ENCODE measurements at regions not wholly inside any gene's neighbourhood (a gene's known extent, or its start where the extent isn't known, plus 50 kb on each side); places are given as distances from the start of the nearest gene placed in this dataset.
"Not testable (repeated sequence)": the region's sequence is repeated elsewhere in the genome, so short reads cannot be mapped to it uniquely, and the experiment has no call there.

GRCh38 chr2:873027-873426 is 77.6 kb upstream of the SNTG2 start:
- no peaks in the 10 kb centered on the region for H3K27me3 Mint-ChIP-seq (ENCODE audit: low read depth)
- no peak overlapping the region for H3K27ac Mint-ChIP-seq
- intact Hi-C loops (cut with micrococcal nuclease), result no loop called here
- no peak overlapping the region for H3K4me3 Mint-ChIP-seq (ENCODE audit: low read depth)
- no peaks in the 10 kb centered on the region for H3K4me1 Mint-ChIP-seq (ENCODE audit: low read depth)
- no peaks in the 10 kb centered on the region for H3K9me3 Mint-ChIP-seq
- DNase-seq (ENCODE audit: low spot score), result no peak
- no peaks in the 10 kb centered on the region for H3K36me3 Mint-ChIP-seq (ENCODE audit: low read depth)

- Mint-ChIP-seq H3K9me3 (no peaks in the 10 kb centered on the region), H3K4me1 (ENCODE audit: low read depth) (no peaks in the 10 kb centered on the region), H3K27me3 (ENCODE audit: low read depth) (no peaks in the 10 kb centered on the region), H3K36me3 (ENCODE audit: low read depth) (no peaks in the 10 kb centered on the region), H3K27ac (no peak overlapping the region), H3K4me3 (ENCODE audit: low read depth) (no peak overlapping the region)
- intact Hi-C loops (cut with micrococcal nuclease), result no loop called here
- no peak for DNase-seq (ENCODE audit: low spot score)
These were observed 78.5 kb upstream of the SNTG2 start for GRCh38 chr2:871926-872680.

DNA sequence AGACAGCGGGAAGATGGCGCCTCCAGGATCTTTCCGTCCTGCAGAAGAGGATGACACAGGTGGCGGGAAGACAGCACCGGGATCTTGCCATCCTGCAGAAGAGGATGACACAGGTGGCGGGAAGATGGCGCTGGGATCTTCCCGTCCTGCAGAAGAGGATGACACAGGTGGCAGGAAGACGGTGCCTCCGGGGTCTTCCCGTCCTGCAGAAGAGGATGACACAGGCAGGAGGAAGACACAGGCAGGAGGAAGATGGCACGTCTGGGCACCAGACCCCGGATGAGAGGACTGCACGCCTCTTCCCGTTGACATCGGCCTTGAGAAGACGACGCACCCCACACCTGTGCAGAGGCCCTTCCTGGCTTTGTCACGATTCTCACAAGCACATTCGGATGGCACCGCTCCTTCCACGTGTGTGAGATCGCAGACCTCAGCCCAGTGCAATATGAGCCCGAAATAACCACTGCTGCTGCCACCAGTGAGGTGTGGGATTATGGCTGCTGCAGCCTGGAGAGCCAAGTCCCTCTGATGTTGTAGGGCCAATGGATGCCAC is 79.4 kb upstream of the SNTG2 start:
- Mint-ChIP-seq H3K36me3 (ENCODE audit: low read depth) (no peaks in the 10 kb centered on the region), H3K27me3 (ENCODE audit: low read depth) (no peaks in the 10 kb centered on the region), H3K4me3 (ENCODE audit: low read depth) (no peak overlapping the region), H3K4me1 (ENCODE audit: low read depth) (no peaks in the 10 kb centered on the region), H3K27ac (no peak overlapping the region), H3K9me3 (no peaks in the 10 kb centered on the region)
- no peak for DNase-seq (ENCODE audit: low spot score)
- intact Hi-C loops (cut with micrococcal nuclease), result no loop called here

DNA sequence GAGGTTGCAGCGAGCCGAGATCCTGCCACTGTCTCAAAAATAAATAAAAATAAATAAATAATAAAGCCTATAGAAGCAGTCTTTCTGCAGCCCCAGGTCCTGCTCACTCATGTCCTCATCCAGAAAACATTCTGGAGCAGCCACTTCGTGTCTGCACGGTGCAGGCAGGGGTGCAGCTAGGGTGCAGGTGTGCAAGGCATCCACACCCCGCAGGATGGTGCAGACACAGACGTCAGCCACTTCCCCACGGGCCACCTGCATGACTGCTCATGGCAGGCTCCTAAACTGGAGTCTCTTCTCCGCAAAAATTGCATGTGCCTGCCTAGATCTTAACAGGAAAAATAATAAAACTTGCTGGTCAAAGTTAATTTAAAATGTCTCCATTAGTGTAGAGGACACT is 80.2 kb upstream of the SNTG2 start:
- Mint-ChIP-seq H3K4me1 (ENCODE audit: low read depth) (no peaks in the 10 kb centered on the region), H3K27me3 (ENCODE audit: low read depth) (no peaks in the 10 kb centered on the region), H3K27ac (no peak overlapping the region), H3K4me3 (ENCODE audit: low read depth) (no peak overlapping the region), H3K36me3 (ENCODE audit: low read depth) (no peaks in the 10 kb centered on the region), H3K9me3 (no peaks in the 10 kb centered on the region)
- DNase-seq (ENCODE audit: low spot score), result no peak
- intact Hi-C loops (cut with micrococcal nuclease), result no loop called here

DNA sequence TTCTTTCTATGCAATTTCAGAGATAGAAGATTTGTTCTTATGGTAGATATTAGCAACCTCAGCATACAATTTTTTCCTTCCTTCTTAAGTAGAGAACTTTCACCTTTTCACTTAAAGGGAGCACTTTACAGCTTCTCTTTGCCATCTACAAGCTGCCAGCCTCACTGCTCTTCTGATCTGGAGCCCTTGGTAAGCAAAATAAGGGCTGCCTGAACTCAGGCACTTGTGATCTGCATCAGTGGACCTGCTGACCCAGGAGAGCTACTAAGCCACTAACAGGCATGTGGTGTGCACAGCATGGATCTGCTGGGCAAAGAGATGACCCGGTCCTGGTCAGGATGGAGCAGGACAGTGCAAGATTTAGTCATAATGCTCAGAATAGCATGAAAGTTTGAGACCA is 80.8 kb upstream of the SNTG2 start:
- Mint-ChIP-seq H3K36me3 (ENCODE audit: low read depth) (no peaks in the 10 kb centered on the region), H3K9me3 (no peaks in the 10 kb centered on the region), H3K27me3 (ENCODE audit: low read depth) (no peaks in the 10 kb centered on the region), H3K4me3 (ENCODE audit: low read depth) (no peak overlapping the region), H3K27ac (no peak overlapping the region), H3K4me1 (ENCODE audit: low read depth) (no peaks in the 10 kb centered on the region)
- intact Hi-C loops (cut with micrococcal nuclease), result no loop called here
- DNase-seq (ENCODE audit: low spot score), result no peak

DNA sequence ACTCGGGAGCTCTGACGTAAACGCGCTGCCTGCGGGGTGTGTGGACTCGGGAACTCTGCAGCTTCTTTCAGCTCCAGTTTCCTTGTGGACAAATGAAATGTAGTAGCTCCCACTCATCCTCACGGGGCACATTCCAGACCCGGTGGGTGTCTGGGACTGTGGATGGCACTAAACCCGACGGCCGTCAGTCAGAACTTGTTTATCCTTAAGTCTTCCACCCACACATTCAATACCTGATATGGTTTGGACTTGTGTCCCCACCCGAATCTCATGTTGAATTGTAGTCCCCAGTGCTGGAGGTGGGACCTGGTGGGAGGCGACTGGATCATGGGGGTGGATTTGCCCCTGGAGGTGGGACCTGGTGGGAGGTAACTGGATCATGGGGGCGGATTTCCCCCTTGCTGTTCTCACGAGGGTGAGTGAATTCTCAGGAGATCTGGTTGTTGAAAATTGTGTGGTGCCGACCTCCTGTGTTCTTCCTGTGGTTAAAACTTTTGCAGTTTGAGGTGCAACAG is 81.2 kb upstream of the SNTG2 start:
- intact Hi-C loops (cut with micrococcal nuclease), result no loop called here
- Mint-ChIP-seq H3K27me3 (ENCODE audit: low read depth) (no peaks in the 10 kb centered on the region), H3K4me1 (ENCODE audit: low read depth) (no peaks in the 10 kb centered on the region), H3K4me3 (ENCODE audit: low read depth) (no peak overlapping the region), H3K36me3 (ENCODE audit: low read depth) (no peaks in the 10 kb centered on the region), H3K9me3 (no peaks in the 10 kb centered on the region), H3K27ac (no peak overlapping the region)
- DNase-seq (ENCODE audit: low spot score), result no peak

DNA sequence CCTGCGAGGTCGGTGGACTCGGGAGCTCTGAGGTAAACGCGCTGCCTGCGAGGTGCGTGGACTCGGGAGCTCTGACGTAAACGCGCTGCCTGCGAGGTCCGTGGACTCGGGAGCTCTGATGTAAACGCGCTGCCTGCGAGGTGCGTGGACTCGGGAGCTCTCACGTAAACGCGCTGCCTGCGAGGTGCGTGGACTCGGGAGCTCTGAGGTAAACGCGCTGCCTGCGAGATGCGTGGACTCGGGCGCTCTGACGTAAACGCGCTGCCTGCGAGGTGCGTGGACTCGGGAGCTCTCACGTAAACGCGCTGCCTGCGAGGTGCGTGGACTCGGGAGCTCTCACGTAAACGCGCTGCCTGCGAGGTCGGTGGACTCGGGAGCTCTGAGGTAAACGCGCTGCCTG is 81.8 kb upstream of the SNTG2 start:
- H3K9me3 Mint-ChIP-seq; DNase-seq (ENCODE audit: low spot score); H3K36me3 Mint-ChIP-seq (ENCODE audit: low read depth); H3K4me1 Mint-ChIP-seq (ENCODE audit: low read depth); H3K4me3 Mint-ChIP-seq (ENCODE audit: low read depth); H3K27ac Mint-ChIP-seq; intact Hi-C loops (cut with micrococcal nuclease); H3K27me3 Mint-ChIP-seq (ENCODE audit: low read depth): not testable (repeated sequence)

- Mint-ChIP-seq H3K36me3 (ENCODE audit: low read depth) (no peaks in the 10 kb centered on the region), H3K27me3 (ENCODE audit: low read depth) (no peaks in the 10 kb centered on the region), H3K4me1 (ENCODE audit: low read depth) (no peaks in the 10 kb centered on the region), H3K4me3 (ENCODE audit: low read depth) (no peak overlapping the region), H3K27ac (no peak overlapping the region), H3K9me3 (no peaks in the 10 kb centered on the region)
- intact Hi-C loops (cut with micrococcal nuclease), result no loop called here
- DNase-seq (ENCODE audit: low spot score), result no peak
These were observed 83.4 kb upstream of the SNTG2 start for GRCh38 chr2:867296-867695.

DNA sequence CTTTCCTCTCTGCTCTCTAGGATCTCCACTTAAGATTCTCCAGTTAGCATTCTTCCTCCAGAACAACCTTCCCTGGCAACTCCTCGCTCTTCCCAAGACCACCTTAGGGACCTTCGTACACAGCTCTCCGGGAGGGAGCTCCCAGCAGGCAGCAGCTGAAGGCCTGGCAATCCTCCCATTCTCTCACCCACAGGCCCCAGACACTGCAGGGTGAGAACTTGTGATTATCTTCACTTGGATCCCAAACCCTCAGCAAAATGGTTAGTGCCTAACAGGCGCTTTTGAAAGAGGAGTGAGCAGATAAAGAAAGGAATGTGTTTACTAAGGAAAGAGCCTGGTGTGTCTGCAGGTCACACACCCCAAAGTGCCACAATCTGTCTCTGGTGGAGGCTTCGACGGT is 83.8 kb upstream of the SNTG2 start:
- H3K4me3 Mint-ChIP-seq (ENCODE audit: low read depth), result no peak overlapping the region
- DNase-seq (ENCODE audit: low spot score), result no peak
- H3K27me3 Mint-ChIP-seq (ENCODE audit: low read depth), result no peaks in the 10 kb centered on the region
- no peaks in the 10 kb centered on the region for H3K9me3 Mint-ChIP-seq
- no peaks in the 10 kb centered on the region for H3K4me1 Mint-ChIP-seq (ENCODE audit: low read depth)
- intact Hi-C loops (cut with micrococcal nuclease), result no loop called here
- no peak overlapping the region for H3K27ac Mint-ChIP-seq
- no peaks in the 10 kb centered on the region for H3K36me3 Mint-ChIP-seq (ENCODE audit: low read depth)

GRCh38 chr2:866009-866680 is 84.5 kb upstream of the SNTG2 start:
- intact Hi-C loops (cut with micrococcal nuclease), result no loop called here
- no peaks in the 10 kb centered on the region for H3K27me3 Mint-ChIP-seq (ENCODE audit: low read depth)

GRCh38 chr2:864501-865106 is 86.0 kb upstream of the SNTG2 start:
- H3K4me1 Mint-ChIP-seq (ENCODE audit: low read depth), result no peaks in the 10 kb centered on the region
- no peaks in the 10 kb centered on the region for H3K36me3 Mint-ChIP-seq (ENCODE audit: low read depth)
- no peaks in the 10 kb centered on the region for H3K27me3 Mint-ChIP-seq (ENCODE audit: low read depth)
- intact Hi-C loops (cut with micrococcal nuclease), result no loop called here
- H3K9me3 Mint-ChIP-seq, result no peaks in the 10 kb centered on the region
- no peak overlapping the region for H3K27ac Mint-ChIP-seq
- no peak overlapping the region for H3K4me3 Mint-ChIP-seq (ENCODE audit: low read depth)
- DNase-seq (ENCODE audit: low spot score), result no peak

More at GRCh38 chr2:866009-866680, 84.5 kb upstream of the SNTG2 start:
- Mint-ChIP-seq H3K27ac (no peak overlapping the region), H3K9me3 (no peaks in the 10 kb centered on the region), H3K4me3 (ENCODE audit: low read depth) (no peak overlapping the region), H3K36me3 (ENCODE audit: low read depth) (no peaks in the 10 kb centered on the region), H3K4me1 (ENCODE audit: low read depth) (no peaks in the 10 kb centered on the region)
- no peak for DNase-seq (ENCODE audit: low spot score)

- no peaks in the 10 kb centered on the region for H3K9me3 Mint-ChIP-seq
- H3K27me3 Mint-ChIP-seq (ENCODE audit: low read depth), result no peaks in the 10 kb centered on the region
These were observed 86.8 kb upstream of the SNTG2 start for GRCh38 chr2:863732-864450.

More at GRCh38 chr2:863732-864450, 86.8 kb upstream of the SNTG2 start:
- intact Hi-C loops (cut with micrococcal nuclease), result no loop called here
- H3K4me3 Mint-ChIP-seq (ENCODE audit: low read depth), result no peak overlapping the region
- no peaks in the 10 kb centered on the region for H3K36me3 Mint-ChIP-seq (ENCODE audit: low read depth)
- no peak overlapping the region for H3K27ac Mint-ChIP-seq
- no peaks in the 10 kb centered on the region for H3K4me1 Mint-ChIP-seq (ENCODE audit: low read depth)
- DNase-seq (ENCODE audit: low spot score), result no peak
